K562 (cell line): ENCODE measurements at regions not wholly inside any gene's neighbourhood (a gene's known extent, or its start where the extent isn't known, plus 50 kb on each side); places are given as distances from the start of the nearest gene placed in this dataset.
A peak's percentile ranks its signal among the peaks of the same experiment; 100 is the strongest.

ENCODE experiments used
- ATAC-seq: fragments of 200-7000 bp; cut with Tn5 transposase; 3 replicates; pipeline ENCODE4 v1.9.1; 2020; ENCODE audit warnings: moderate library complexity
- BruUV-seq: library from RNA; stranded (reverse); fragments of 400-500 nt; replicated peaks from 2 replicates; lab custom pipeline; 2021; lab: Mats Ljungman, UMichigan
- CTCF ChIA-PET: fragments of 300-600 bp; formaldehyde crosslinking; extraction: SDS; loops from one replicate; lab custom pipeline; 2021; ENCODE audit warnings: low intra/inter-chr PET ratio; lab: Yijun Ruan, JAX
- POLR2A ChIA-PET: fragments of 300-600, 350-650 bp; sonication (Branson Sonifier 250); formaldehyde crosslinking; extraction: SDS; loops from one replicate; lab custom pipeline; 2021; ENCODE audit warnings: antibody characterized with exemption, inconsistent platforms; lab: Yijun Ruan, JAX
- DNase-seq, 4 experiments: peaks; one replicate each; pipeline versions ENCODE4 v3.0.0 to v3.0.0-alpha.2; 2011 to 2018; ENCODE audit warnings: low spot score in 3 of 4, mixed read lengths in 3 of 4; ENCODE audit errors: extremely low read depth in 1 of 4
- FAIRE-seq: peaks from 2 replicates; lab custom pipeline; 2011; peaks lifted over from hg19 to GRCh38; lab: Jason Lieb, UNC
- H2AFZ ChIP-seq: 2 replicates; pipeline ENCODE4 v1.6.0; 2011; ENCODE audit warnings: low read depth, low read length, control low read depth, inconsistent platforms
- H3K27ac ChIP-seq: fragments of 200-600 bp; 3 replicates; pipeline ENCODE4 v1.8.0; 2011; ENCODE audit warnings: low read depth, mild to moderate bottlenecking, control low read depth, inconsistent platforms, low read length, moderate library complexity, mixed read lengths; ENCODE audit errors: extremely low read depth
- H3K27me3 ChIP-seq, 2 experiments: fragments of 300-600 bp in 1 of 2; 2 replicates in 1 of 2; 3 replicates in 1 of 2; pipeline versions ENCODE4 v1.6.0 to v1.8.0; 2011; ENCODE audit warnings: inconsistent platforms in 2 of 2, low read length in 2 of 2, mild to moderate bottlenecking in 1 of 2, mixed read lengths in 1 of 2, moderate library complexity in 1 of 2; ENCODE audit not compliant: control insufficient read depth in 2 of 2, insufficient read depth in 2 of 2
- H3K36me3 ChIP-seq: fragments of 300-600 bp; 3 replicates; pipeline ENCODE4 v1.8.0; 2011; ENCODE audit warnings: mild to moderate bottlenecking, low read length, inconsistent platforms; ENCODE audit not compliant: control insufficient read depth, insufficient read depth
- H3K4me1 ChIP-seq, 2 experiments: fragments of 200-600 bp in 1 of 2; replicated peaks in 1 of 2; 2 replicates in 1 of 2; 3 replicates in 1 of 2; pipeline versions ENCODE4 v1.5.1 to v1.8.0; 2011; ENCODE audit warnings: inconsistent platforms in 2 of 2, low read length in 2 of 2, mild to moderate bottlenecking in 1 of 2, mixed read lengths in 1 of 2, moderate library complexity in 1 of 2; ENCODE audit not compliant: control insufficient read depth in 2 of 2, insufficient read depth in 2 of 2
- H3K4me2 ChIP-seq: 2 replicates; pipeline ENCODE4 v1.6.1; 2011; ENCODE audit warnings: low read length, control low read depth, inconsistent platforms, mixed read lengths; ENCODE audit not compliant: insufficient read depth
- H3K4me3 ChIP-seq: fragments of 200-600 bp; sonication (generic), shearing (Covaris generic); 2 replicates; pipeline ENCODE4 v1.5.1; 2016; ENCODE audit warnings: control low read depth, inconsistent platforms
- H3K79me2 ChIP-seq: fragments of 200-600 bp; 3 replicates; pipeline ENCODE4 v1.8.0; 2011; ENCODE audit warnings: low read length, inconsistent platforms; ENCODE audit not compliant: control insufficient read depth, insufficient read depth
- H3K9ac ChIP-seq, 2 experiments: 2 replicates each; pipeline versions ENCODE4 v1.6.0 to v1.6.1; 2011; ENCODE audit warnings: low read depth in 2 of 2, low read length in 2 of 2, control low read depth in 1 of 2, inconsistent platforms in 1 of 2, mild to moderate bottlenecking in 1 of 2, mixed read lengths in 1 of 2; ENCODE audit not compliant: insufficient read depth in 1 of 2
- H3K9me1 ChIP-seq: one replicate; pipeline ENCODE4 v1.6.0; 2011; ENCODE audit warnings: inconsistent platforms, mild to moderate bottlenecking, low read length, moderate library complexity; ENCODE audit not compliant: control insufficient read depth, insufficient read depth
- H3K9me3 ChIP-seq: replicated peaks from 2 replicates; pipeline ENCODE4 v1.5.1; 2011; ENCODE audit warnings: low read depth, low read length, inconsistent platforms; ENCODE audit not compliant: control insufficient read depth, insufficient read depth
- H4K20me1 ChIP-seq: replicated peaks from 2 replicates; pipeline ENCODE4 v1.6.1; 2011; ENCODE audit warnings: low read length, inconsistent platforms, mixed read lengths; ENCODE audit not compliant: control insufficient read depth, insufficient read depth
- ATF3 ChIP-seq, 2 experiments: fragments of 450-650 bp in 1 of 2; sonication (generic) in 1 of 2; formaldehyde crosslinking in 1 of 2; IDR thresholded peaks in 1 of 2; conservative IDR thresholded peaks in 1 of 2; 2 replicates each; pipeline versions ENCODE4 v1.6.1 to v1.8.1; 2016 to 2023; ENCODE audit warnings: mild to moderate bottlenecking in 2 of 2, moderate library complexity in 2 of 2, inconsistent platforms in 1 of 2, missing genetic modification reagents in 1 of 2
- EGR1 ChIP-seq: fragments of 450-650 bp; conservative IDR thresholded peaks from 2 replicates; pipeline ENCODE4 v1.6.1; 2017; ENCODE audit warnings: mild to moderate bottlenecking
- FOXK1 ChIP-seq: sonication (generic); formaldehyde crosslinking; IDR thresholded peaks from 2 replicates; pipeline ENCODE4 v1.8.0; 2022; ENCODE audit warnings: missing genetic modification reagents, mild to moderate bottlenecking, borderline replicate concordance
- JUN ChIP-seq, 2 experiments: sonication (generic) in 1 of 2; formaldehyde crosslinking in 1 of 2; IDR thresholded peaks; 2 replicates each; pipeline versions ENCODE4 v1.6.1 to v1.8.0; 2012 to 2022; ENCODE audit warnings: borderline replicate concordance in 2 of 2, mild to moderate bottlenecking in 2 of 2, improper control_type of control experiment in 1 of 2, low read depth in 1 of 2, low read length in 1 of 2, missing genetic modification reagents in 1 of 2
- RAD21 ChIP-seq, 2 experiments: fragments of 250-450 bp in 1 of 2; fragments of 450-650 bp in 1 of 2; sonication (Bioruptor Pico) in 1 of 2; formaldehyde crosslinking in 1 of 2; IDR thresholded peaks in 1 of 2; conservative IDR thresholded peaks in 1 of 2; 2 replicates each; pipeline versions ENCODE4 v1.4.0 to v1.8.0; 2020 to 2022; ENCODE audit warnings: mild to moderate bottlenecking in 2 of 2, moderate library complexity in 1 of 2
- SRSF7 ChIP-seq: fragments of 200-400 bp; formaldehyde crosslinking; optimal IDR thresholded peaks from 2 replicates; pipeline ENCODE3; 2017; ENCODE audit warnings: mild to moderate bottlenecking, low read depth, low read length
- TAF15 ChIP-seq: fragments of 200-400 bp; formaldehyde crosslinking; IDR thresholded peaks from 2 replicates; pipeline ENCODE4 v1.6.1; 2017; ENCODE audit warnings: mild to moderate bottlenecking, low read depth, low read length, moderate library complexity
- WGBS: fragments of 100-300 bp; shearing (Covaris generic); methylation state at CpG from one replicate; pipeline ENCODE4 v1.1.6; 2016; ENCODE audit warnings: low coverage, mixed read lengths; ENCODE audit not compliant: insufficient coverage; ENCODE audit errors: missing lambda C conversion rate; 5-methylcytosine and 5-hydroxymethylcytosine counted together
- in situ Hi-C: fragments of 300-500 bp; cut with MboI; formaldehyde crosslinking; loops from 4 replicates; pipeline ENCODE4 v1.15.0; 2018; ENCODE audit warnings: inconsistent platforms, mixed read lengths
- intact Hi-C: fragments of 100-400 bp; cut with micrococcal nuclease; formaldehyde crosslinking; loops from 2 replicates; pipeline ENCODE4 v1.14.2; 2022

- TF ChIP-seq JUN (IDR thresholded peaks at IDR 0.05; ENCODE audit: borderline replicate concordance, low read depth, low read length) = peak; percentile 29; the same call in 1 of the 2 replicates
- TF ChIP-seq JUN (CRISPR knock-in tag; IDR thresholded peaks at IDR 0.05; ENCODE audit: borderline replicate concordance) = no peak
- no peak for TF ChIP-seq RAD21 (CRISPR knock-in tag; conservative IDR thresholded peaks at IDR 0.05 in 1 of 2, IDR thresholded peaks at IDR 0.05 in 1 of 2)
- TF ChIP-seq SRSF7 = no peak
- TF ChIP-seq ATF3 (IDR thresholded peaks at IDR 0.05) = peak; percentile 67
- TF ChIP-seq ATF3 (CRISPR knock-in tag; conservative IDR thresholded peaks at IDR 0.05) = no peak
These were observed 188.4 kb downstream of the SLC7A11 start (continued) for GRCh38 chr4:138053641-138054301.

- Histone ChIP-seq H3K9me3 (no peaks in the 10 kb centered on the region), H4K20me1 (no peaks in the 10 kb centered on the region), H3K9me1 (no peaks in the 10 kb centered on the region), H3K4me1 (0 out of 5 replicates have a peak, but pooled peaks cover 0 to 4% of the 10 kb centered on the region in 2 experiments), H3K4me3 (no peak overlapping the region), H3K27ac (no peak overlapping the region), H3K36me3 (no peaks in the 10 kb centered on the region), H3K4me2 (no peak overlapping the region), H2AFZ (no peak overlapping the region), H3K27me3 (no peaks in the 10 kb centered on the region), H3K79me2 (no peaks in the 10 kb centered on the region), H3K9ac (no peak overlapping the region)
- no TSS peak for BruUV-seq
- ATAC-seq = no peak
- in situ Hi-C loops = no loop called here
- no peak for FAIRE-seq
- ChIA-PET POLR2A (interaction anchor here (0.6 kb wide), 1 partner anchor 16 kb away, joined by 3 read pairs; no protein-coding TSS in a partner anchor), CTCF (no interaction called here)
- WGBS = 7% methylated on average over 24 of the region's 31 CpGs
- no peak for TF ChIP-seq TAF15
- no peak for TF ChIP-seq FOXK1 (CRISPR knock-in tag)
- TF ChIP-seq EGR1 = 0 out of 2 replicates have a peak, but pooled peaks have one; percentile 10
- DNase-seq = no peak
- intact Hi-C loops = no loop called here
These were observed 189.1 kb downstream of the SLC7A11 start for GRCh38 chr4:138052806-138053632.
